ENCODE measurements at regions not wholly inside any gene's neighbourhood (a gene's known extent, or its start where the extent isn't known, plus 50 kb on each side); places are given as distances from the start of the nearest gene placed in this dataset.

- H3K4me3 Mint-ChIP-seq: no peak overlapping the region
- no peaks in the 10 kb centered on the region for H3K9me3 Mint-ChIP-seq
- peaks cover 42% of the 10 kb centered on the region for H3K27me3 Mint-ChIP-seq (ENCODE audit: low read depth)
- no peaks in the 10 kb centered on the region for H3K36me3 Mint-ChIP-seq (ENCODE audit: low read depth)
- no peak overlapping the region for H3K27ac Mint-ChIP-seq
- no peaks in the 10 kb centered on the region for H3K4me1 Mint-ChIP-seq (ENCODE audit: low read depth)
Measured at GRCh38 chr15:62934236-62934971, 108.1 kb upstream of the TPM1 start.

- no peaks in the 10 kb centered on the region for H3K9me3 Mint-ChIP-seq
- H3K27me3 Mint-ChIP-seq (ENCODE audit: low read depth): peaks cover 37% of the 10 kb centered on the region
- H3K27ac Mint-ChIP-seq: no peak overlapping the region
- no peaks in the 10 kb centered on the region for H3K4me1 Mint-ChIP-seq (ENCODE audit: low read depth)
- H3K36me3 Mint-ChIP-seq (ENCODE audit: low read depth): no peaks in the 10 kb centered on the region
- no peak overlapping the region for H3K4me3 Mint-ChIP-seq
Measured at GRCh38 chr15:62935300-62936081, 107.1 kb upstream of the TPM1 start.

GRCh38 chr15:62938825-62939224, 103.7 kb upstream of the TPM1 start:
- H3K9me3 Mint-ChIP-seq: no peaks in the 10 kb centered on the region
- no peaks in the 10 kb centered on the region for H3K36me3 Mint-ChIP-seq (ENCODE audit: low read depth)
- no peak overlapping the region for H3K4me3 Mint-ChIP-seq
- no peaks in the 10 kb centered on the region for H3K4me1 Mint-ChIP-seq (ENCODE audit: low read depth)
- peaks cover 23% of the 10 kb centered on the region for H3K27me3 Mint-ChIP-seq (ENCODE audit: low read depth)
- no peak overlapping the region for H3K27ac Mint-ChIP-seq

- Mint-ChIP-seq H3K36me3 (ENCODE audit: low read depth) (no peaks in the 10 kb centered on the region), H3K9me3 (no peaks in the 10 kb centered on the region), H3K27me3 (ENCODE audit: low read depth) (peaks cover 19% of the 10 kb centered on the region), H3K4me1 (ENCODE audit: low read depth) (no peaks in the 10 kb centered on the region), H3K4me3 (no peak overlapping the region), H3K27ac (no peak overlapping the region)
Measured at GRCh38 chr15:62940093-62940754, 102.3 kb upstream of the TPM1 start.

GRCh38 chr15:62940755-62941361, 101.7 kb upstream of the TPM1 start:
- H3K36me3 Mint-ChIP-seq (ENCODE audit: low read depth): no peaks in the 10 kb centered on the region
- no peak overlapping the region for H3K4me3 Mint-ChIP-seq
- H3K27ac Mint-ChIP-seq: no peak overlapping the region
- no peaks in the 10 kb centered on the region for H3K9me3 Mint-ChIP-seq
- no peaks in the 10 kb centered on the region for H3K4me1 Mint-ChIP-seq (ENCODE audit: low read depth)
- H3K27me3 Mint-ChIP-seq (ENCODE audit: low read depth): peaks cover 17% of the 10 kb centered on the region

- Mint-ChIP-seq H3K4me1 (ENCODE audit: low read depth) (no peaks in the 10 kb centered on the region), H3K27ac (no peak overlapping the region), H3K27me3 (ENCODE audit: low read depth) (peaks cover 15% of the 10 kb centered on the region), H3K4me3 (no peak overlapping the region), H3K36me3 (ENCODE audit: low read depth) (no peaks in the 10 kb centered on the region), H3K9me3 (no peaks in the 10 kb centered on the region)
Measured at GRCh38 chr15:62941699-62942098, 100.8 kb upstream of the TPM1 start.

GRCh38 chr15:62942428-62942827, 100.1 kb upstream of the TPM1 start:
- Mint-ChIP-seq H3K4me1 (ENCODE audit: low read depth) (no peaks in the 10 kb centered on the region), H3K27ac (no peak overlapping the region), H3K27me3 (ENCODE audit: low read depth) (peaks cover 15% of the 10 kb centered on the region), H3K9me3 (no peaks in the 10 kb centered on the region), H3K4me3 (no peak overlapping the region), H3K36me3 (ENCODE audit: low read depth) (no peaks in the 10 kb centered on the region)

- no peak overlapping the region for H3K4me3 Mint-ChIP-seq
- peaks cover 13% of the 10 kb centered on the region for H3K27me3 Mint-ChIP-seq (ENCODE audit: low read depth)
- H3K27ac Mint-ChIP-seq: no peak overlapping the region
- H3K4me1 Mint-ChIP-seq (ENCODE audit: low read depth): no peaks in the 10 kb centered on the region
- no peaks in the 10 kb centered on the region for H3K36me3 Mint-ChIP-seq (ENCODE audit: low read depth)
- no peaks in the 10 kb centered on the region for H3K9me3 Mint-ChIP-seq
Measured at GRCh38 chr15:62945063-62945462, 97.5 kb upstream of the TPM1 start.

GRCh38 chr15:62945760-62946159, 96.8 kb upstream of the TPM1 start:
- peaks cover 16% of the 10 kb centered on the region for H3K27me3 Mint-ChIP-seq (ENCODE audit: low read depth)
- no peaks in the 10 kb centered on the region for H3K36me3 Mint-ChIP-seq (ENCODE audit: low read depth)
- no peak overlapping the region for H3K27ac Mint-ChIP-seq
- H3K4me1 Mint-ChIP-seq (ENCODE audit: low read depth): no peaks in the 10 kb centered on the region
- H3K4me3 Mint-ChIP-seq: no peak overlapping the region
- no peaks in the 10 kb centered on the region for H3K9me3 Mint-ChIP-seq

- no peak overlapping the region for H3K4me3 Mint-ChIP-seq
- peaks cover 26% of the 10 kb centered on the region for H3K27me3 Mint-ChIP-seq (ENCODE audit: low read depth)
- H3K36me3 Mint-ChIP-seq (ENCODE audit: low read depth): no peaks in the 10 kb centered on the region
- H3K9me3 Mint-ChIP-seq: no peaks in the 10 kb centered on the region
- no peak overlapping the region for H3K27ac Mint-ChIP-seq
- no peaks in the 10 kb centered on the region for H3K4me1 Mint-ChIP-seq (ENCODE audit: low read depth)
Measured at GRCh38 chr15:62946940-62947339, 95.6 kb upstream of the TPM1 start.

- Mint-ChIP-seq H3K27ac (no peak overlapping the region), H3K36me3 (ENCODE audit: low read depth) (no peaks in the 10 kb centered on the region), H3K9me3 (no peaks in the 10 kb centered on the region), H3K27me3 (ENCODE audit: low read depth) (peaks cover 41% of the 10 kb centered on the region), H3K4me3 (no peak overlapping the region), H3K4me1 (ENCODE audit: low read depth) (no peaks in the 10 kb centered on the region)
Measured at GRCh38 chr15:62950462-62950931, 92.0 kb upstream of the TPM1 start.

GRCh38 chr15:62951481-62951880, 91.1 kb upstream of the TPM1 start:
- H3K4me1 Mint-ChIP-seq (ENCODE audit: low read depth): no peaks in the 10 kb centered on the region
- H3K27me3 Mint-ChIP-seq (ENCODE audit: low read depth): peaks cover 42% of the 10 kb centered on the region
- H3K36me3 Mint-ChIP-seq (ENCODE audit: low read depth): no peaks in the 10 kb centered on the region
- no peaks in the 10 kb centered on the region for H3K9me3 Mint-ChIP-seq
- no peak overlapping the region for H3K4me3 Mint-ChIP-seq
- H3K27ac Mint-ChIP-seq: no peak overlapping the region

GRCh38 chr15:62953021-62953420, 89.5 kb upstream of the TPM1 start:
- Mint-ChIP-seq H3K27me3 (ENCODE audit: low read depth) (peaks cover 42% of the 10 kb centered on the region), H3K4me3 (no peak overlapping the region), H3K4me1 (ENCODE audit: low read depth) (no peaks in the 10 kb centered on the region), H3K9me3 (no peaks in the 10 kb centered on the region), H3K27ac (no peak overlapping the region), H3K36me3 (ENCODE audit: low read depth) (no peaks in the 10 kb centered on the region)

GRCh38 chr15:62953496-62954045, 89.0 kb upstream of the TPM1 start:
- H3K27ac Mint-ChIP-seq: no peak overlapping the region
- H3K9me3 Mint-ChIP-seq: no peaks in the 10 kb centered on the region
- H3K36me3 Mint-ChIP-seq (ENCODE audit: low read depth): no peaks in the 10 kb centered on the region
- peaks cover 42% of the 10 kb centered on the region for H3K27me3 Mint-ChIP-seq (ENCODE audit: low read depth)
- H3K4me1 Mint-ChIP-seq (ENCODE audit: low read depth): no peaks in the 10 kb centered on the region
- H3K4me3 Mint-ChIP-seq: no peak overlapping the region
